ENCODE measurements at regions not wholly inside any gene's neighbourhood (a gene's known extent, or its start where the extent isn't known, plus 50 kb on each side); places are given as distances from the start of the nearest gene placed in this dataset.
"Not testable (repeated sequence)": the region's sequence is repeated elsewhere in the genome, so short reads cannot be mapped to it uniquely, and the experiment has no call there.

GRCh38 chr10:37473906-37474305 is 348.5 kb downstream of the ANKRD30A start:
- no peaks in the 10 kb centered on the region for H3K36me3 Mint-ChIP-seq
- no peak for DNase-seq
- no peak overlapping the region for H3K27ac Mint-ChIP-seq
- ChIA-PET POLR2A (interaction anchor here in 1 of 2 donors (0.6 kb wide), 1 partner anchor 1721 kb away, joined by 3 read pairs; no protein-coding TSS in a partner anchor), CTCF (no interaction called here)
- Histone ChIP-seq H3K9me3 (no peaks in the 10 kb centered on the region), H3K27ac (ENCODE audit: low read length) (no peak overlapping the region), H3K27me3 (replicated peaks in 1 of 2; ENCODE audit: control insufficient read depth in 2 of 2, extremely low read depth in 1 of 2, insufficient read depth in 2 of 2, low read length in 1 of 2) (no peaks in the 10 kb centered on the region), H3K4me3 (ENCODE audit: control insufficient read depth in 1 of 2, extremely low read depth in 1 of 2, low read length in 1 of 2) (no peak overlapping the region), H3K4me1 (ENCODE audit: control insufficient read depth in 1 of 2, extremely low read depth in 1 of 2, insufficient read depth in 2 of 2, low read length in 2 of 2) (no peaks in the 10 kb centered on the region), H3K36me3 (ENCODE audit: control insufficient read depth in 2 of 2, extremely low read depth in 1 of 2, insufficient read depth in 1 of 2, low read length in 1 of 2) (no peaks in the 10 kb centered on the region)
- H3K4me1 Mint-ChIP-seq: no peaks in the 10 kb centered on the region
- H3K4me3 Mint-ChIP-seq: no peak overlapping the region
- peaks cover 4 to 7% (median 7%) of the 10 kb centered on the region in 3 donors for H3K9me3 Mint-ChIP-seq
- no peak for ATAC-seq (replicated peaks in 1 of 4)
- H3K27me3 Mint-ChIP-seq: no peaks in the 10 kb centered on the region
- no CpG with 5 or more reads among the region's 4 CpGs for WGBS (ENCODE audit: insufficient coverage)

- DNase-seq: no peak
- no peaks in the 10 kb centered on the region for H3K4me1 Mint-ChIP-seq
- POLR2A ChIA-PET: no interaction called here
- WGBS (ENCODE audit: insufficient coverage): 83% methylated on average over 2 of the region's 5 CpGs
- CTCF ChIA-PET: no interaction called here
- peaks cover 4 to 10% (median 5%) of the 10 kb centered on the region in 3 donors for H3K9me3 Mint-ChIP-seq
- ATAC-seq (replicated peaks in 1 of 4): no peak
- Histone ChIP-seq H3K27ac (ENCODE audit: low read length) (no peak overlapping the region), H3K36me3 (ENCODE audit: control insufficient read depth in 2 of 2, extremely low read depth in 1 of 2, insufficient read depth in 1 of 2, low read length in 1 of 2) (no peaks in the 10 kb centered on the region), H3K4me1 (ENCODE audit: control insufficient read depth in 1 of 2, extremely low read depth in 1 of 2, insufficient read depth in 2 of 2, low read length in 2 of 2) (no peaks in the 10 kb centered on the region), H3K4me3 (ENCODE audit: control insufficient read depth in 1 of 2, extremely low read depth in 1 of 2, low read length in 1 of 2) (no peak overlapping the region), H3K9me3 (no peaks in the 10 kb centered on the region), H3K27me3 (replicated peaks in 1 of 2; ENCODE audit: control insufficient read depth in 2 of 2, extremely low read depth in 1 of 2, insufficient read depth in 2 of 2, low read length in 1 of 2) (no peaks in the 10 kb centered on the region)
- no peak overlapping the region for H3K27ac Mint-ChIP-seq
- no peaks in the 10 kb centered on the region for H3K36me3 Mint-ChIP-seq
- no peaks in the 10 kb centered on the region for H3K27me3 Mint-ChIP-seq
- no peak overlapping the region for H3K4me3 Mint-ChIP-seq
These were observed 341.8 kb downstream of the ANKRD30A start for GRCh38 chr10:37467246-37467645.

GRCh38 chr10:37456456-37456855 is 331.1 kb downstream of the ANKRD30A start:
- Mint-ChIP-seq H3K4me1 (no peaks in the 10 kb centered on the region), H3K4me3 (no peak overlapping the region), H3K36me3 (no peaks in the 10 kb centered on the region), H3K27ac (no peak overlapping the region), H3K27me3 (no peaks in the 10 kb centered on the region), H3K9me3 (peaks cover 4 to 20% (median 16%) of the 10 kb centered on the region in 3 donors)
- H3K36me3 ChIP-seq (ENCODE audit: control insufficient read depth in 2 of 2, extremely low read depth in 1 of 2, insufficient read depth in 1 of 2, low read length in 1 of 2): no peaks in the 10 kb centered on the region
- WGBS (ENCODE audit: insufficient coverage): no CpG with 5 or more reads among the region's 1 CpG
- ChIA-PET CTCF (interaction anchor here in 1 of 2 donors (0.6 kb wide), 1 partner anchor 1421 kb away, joined by 3 read pairs; no protein-coding TSS in a partner anchor), POLR2A (no interaction called here)
- H3K27ac ChIP-seq (ENCODE audit: low read length): no peak overlapping the region
- no peaks in the 10 kb centered on the region for H3K4me1 ChIP-seq (ENCODE audit: control insufficient read depth in 1 of 2, extremely low read depth in 1 of 2, insufficient read depth in 2 of 2, low read length in 2 of 2)
- no peak overlapping the region for H3K4me3 ChIP-seq (ENCODE audit: control insufficient read depth in 1 of 2, extremely low read depth in 1 of 2, low read length in 1 of 2)
- no peak for DNase-seq
- H3K27me3 ChIP-seq (replicated peaks in 1 of 2; ENCODE audit: control insufficient read depth in 2 of 2, extremely low read depth in 1 of 2, insufficient read depth in 2 of 2, low read length in 1 of 2): no peaks in the 10 kb centered on the region
- ATAC-seq (replicated peaks in 1 of 4): no peak
- H3K9me3 ChIP-seq: no peaks in the 10 kb centered on the region

DNA sequence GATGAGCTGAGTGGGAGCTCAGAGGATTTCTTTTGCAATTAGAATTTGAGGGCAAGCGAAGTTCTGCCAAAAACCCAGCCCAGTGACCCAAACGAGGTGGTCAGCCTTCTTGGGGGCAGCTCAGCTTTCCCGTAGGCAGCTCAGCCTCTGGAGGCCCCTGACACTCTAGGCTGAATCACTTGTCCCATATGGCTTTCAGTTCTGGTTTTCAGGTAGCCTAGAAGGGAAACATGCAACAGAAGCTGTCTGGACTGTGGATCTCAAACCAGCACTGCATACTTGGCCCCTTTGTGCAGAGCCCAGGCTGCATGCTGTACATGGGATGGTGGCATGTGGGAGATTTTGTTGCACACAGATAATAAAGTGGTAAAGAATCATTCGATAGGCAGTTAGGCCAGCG is 322.8 kb downstream of the ANKRD30A start:
- ATAC-seq (replicated peaks in 1 of 4) (no peak), DNase-seq (no peak)
- H3K27me3 ChIP-seq (replicated peaks in 1 of 2; ENCODE audit: control insufficient read depth in 2 of 2, extremely low read depth in 1 of 2, insufficient read depth in 2 of 2, low read length in 1 of 2): no peaks in the 10 kb centered on the region
- no peaks in the 10 kb centered on the region for H3K9me3 ChIP-seq
- ChIA-PET POLR2A (no interaction called here), CTCF (no interaction called here)
- no peaks in the 10 kb centered on the region for H3K4me1 ChIP-seq (ENCODE audit: control insufficient read depth in 1 of 2, extremely low read depth in 1 of 2, insufficient read depth in 2 of 2, low read length in 2 of 2)
- H3K27me3 Mint-ChIP-seq: no peaks in the 10 kb centered on the region
- H3K27ac Mint-ChIP-seq: no peak overlapping the region
- H3K36me3 ChIP-seq (ENCODE audit: control insufficient read depth in 2 of 2, extremely low read depth in 1 of 2, insufficient read depth in 1 of 2, low read length in 1 of 2): no peaks in the 10 kb centered on the region
- WGBS (ENCODE audit: insufficient coverage): 60% methylated on average over 5 of the region's 5 CpGs
- H3K36me3 Mint-ChIP-seq: no peaks in the 10 kb centered on the region
- peaks cover 5 to 16% (median 10%) of the 10 kb centered on the region in 3 donors for H3K9me3 Mint-ChIP-seq
- H3K4me3 ChIP-seq (ENCODE audit: control insufficient read depth in 1 of 2, extremely low read depth in 1 of 2, low read length in 1 of 2): no peak overlapping the region
- no peak overlapping the region for H3K4me3 Mint-ChIP-seq
- no peak overlapping the region for H3K27ac ChIP-seq (ENCODE audit: low read length)
- no peaks in the 10 kb centered on the region for H3K4me1 Mint-ChIP-seq

GRCh38 chr10:37442882-37443281 is 317.5 kb downstream of the ANKRD30A start:
- H3K36me3 Mint-ChIP-seq: no peaks in the 10 kb centered on the region
- no peaks in the 10 kb centered on the region for H3K9me3 ChIP-seq
- DNase-seq (no peak), ATAC-seq (replicated peaks in 1 of 4) (no peak)
- no peak overlapping the region for H3K4me3 Mint-ChIP-seq
- no peak overlapping the region for H3K4me3 ChIP-seq (ENCODE audit: control insufficient read depth in 1 of 2, extremely low read depth in 1 of 2, low read length in 1 of 2)
- H3K27me3 Mint-ChIP-seq: no peaks in the 10 kb centered on the region
- H3K27ac Mint-ChIP-seq: no peak overlapping the region
- ChIA-PET CTCF (no interaction called here), POLR2A (no interaction called here)
- peaks cover 4 to 17% (median 5%) of the 10 kb centered on the region in 3 donors for H3K9me3 Mint-ChIP-seq
- no peaks in the 10 kb centered on the region for H3K36me3 ChIP-seq (ENCODE audit: control insufficient read depth in 2 of 2, extremely low read depth in 1 of 2, insufficient read depth in 1 of 2, low read length in 1 of 2)
- no CpG with 5 or more reads among the region's 2 CpGs for WGBS (ENCODE audit: insufficient coverage)
- H3K27ac ChIP-seq (ENCODE audit: low read length): no peak overlapping the region
- H3K4me1 Mint-ChIP-seq: no peaks in the 10 kb centered on the region
- no peaks in the 10 kb centered on the region for H3K27me3 ChIP-seq (replicated peaks in 1 of 2; ENCODE audit: control insufficient read depth in 2 of 2, extremely low read depth in 1 of 2, insufficient read depth in 2 of 2, low read length in 1 of 2)
- H3K4me1 ChIP-seq (ENCODE audit: control insufficient read depth in 1 of 2, extremely low read depth in 1 of 2, insufficient read depth in 2 of 2, low read length in 2 of 2): no peaks in the 10 kb centered on the region

GRCh38 chr10:37441224-37441623 is 315.8 kb downstream of the ANKRD30A start:
- H3K4me1 ChIP-seq (ENCODE audit: control insufficient read depth in 1 of 2, extremely low read depth in 1 of 2, insufficient read depth in 2 of 2, low read length in 2 of 2); CTCF ChIA-PET; POLR2A ChIA-PET; H3K36me3 Mint-ChIP-seq; H3K27ac Mint-ChIP-seq; DNase-seq; H3K9me3 ChIP-seq; H3K27me3 ChIP-seq (replicated peaks in 1 of 2; ENCODE audit: control insufficient read depth in 2 of 2, extremely low read depth in 1 of 2, insufficient read depth in 2 of 2, low read length in 1 of 2); H3K36me3 ChIP-seq (ENCODE audit: control insufficient read depth in 2 of 2, extremely low read depth in 1 of 2, insufficient read depth in 1 of 2, low read length in 1 of 2); H3K4me3 Mint-ChIP-seq; H3K27ac ChIP-seq (ENCODE audit: low read length); H3K4me3 ChIP-seq (ENCODE audit: control insufficient read depth in 1 of 2, extremely low read depth in 1 of 2, low read length in 1 of 2); H3K27me3 Mint-ChIP-seq; ATAC-seq (replicated peaks in 1 of 4); H3K4me1 Mint-ChIP-seq: not testable (repeated sequence)
- WGBS (ENCODE audit: insufficient coverage): no CpG with 5 or more reads among the region's 4 CpGs
- H3K9me3 Mint-ChIP-seq: peaks cover 4 to 13% (median 5%) of the 10 kb centered on the region in 3 donors

- Histone ChIP-seq H3K27ac (ENCODE audit: low read length) (no peak overlapping the region), H3K4me3 (ENCODE audit: control insufficient read depth in 1 of 2, extremely low read depth in 1 of 2, low read length in 1 of 2) (no peak overlapping the region), H3K4me1 (ENCODE audit: control insufficient read depth in 1 of 2, extremely low read depth in 1 of 2, insufficient read depth in 2 of 2, low read length in 2 of 2) (no peaks in the 10 kb centered on the region), H3K36me3 (ENCODE audit: control insufficient read depth in 2 of 2, extremely low read depth in 1 of 2, insufficient read depth in 1 of 2, low read length in 1 of 2) (no peaks in the 10 kb centered on the region), H3K27me3 (replicated peaks in 1 of 2; ENCODE audit: control insufficient read depth in 2 of 2, extremely low read depth in 1 of 2, insufficient read depth in 2 of 2, low read length in 1 of 2) (no peaks in the 10 kb centered on the region), H3K9me3 (no peaks in the 10 kb centered on the region)
- H3K4me3 Mint-ChIP-seq: no peak overlapping the region
- peaks cover 0 to 9% (median 4%) of the 10 kb centered on the region in 3 donors for H3K9me3 Mint-ChIP-seq
- H3K27ac Mint-ChIP-seq: no peak overlapping the region
- ATAC-seq (replicated peaks in 1 of 4): no peak
- WGBS (ENCODE audit: insufficient coverage): 80% methylated on average over 1 of the region's 2 CpGs
- no peaks in the 10 kb centered on the region for H3K27me3 Mint-ChIP-seq
- no peak for DNase-seq
- ChIA-PET CTCF (no interaction called here), POLR2A (no interaction called here)
- no peaks in the 10 kb centered on the region for H3K4me1 Mint-ChIP-seq
- no peaks in the 10 kb centered on the region for H3K36me3 Mint-ChIP-seq
These were observed 314.4 kb downstream of the ANKRD30A start for GRCh38 chr10:37439826-37440225.
